ENCODE measurements at regions not wholly inside any gene's neighbourhood (a gene's known extent, or its start where the extent isn't known, plus 50 kb on each side); places are given as distances from the start of the nearest gene placed in this dataset.

DNA sequence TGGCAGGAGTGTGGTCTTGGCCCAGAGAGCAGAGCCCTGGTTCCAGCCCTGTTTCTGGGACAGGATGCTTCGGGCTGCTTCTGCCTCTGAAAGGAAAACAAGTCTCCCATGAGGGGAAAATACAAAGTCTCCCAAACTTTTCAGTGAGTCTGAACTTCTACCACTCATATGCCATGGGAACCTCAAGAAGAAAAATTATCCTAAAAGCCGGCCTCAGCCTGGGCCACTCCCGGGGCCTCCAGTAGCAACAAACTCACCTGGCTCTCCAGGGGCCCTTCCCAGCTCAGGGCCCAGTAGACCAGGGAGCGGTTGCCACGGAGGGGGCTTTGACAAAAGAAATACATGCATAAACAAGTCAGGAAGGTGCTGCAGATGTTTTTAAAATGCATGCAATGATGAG, 289.2 kb upstream of the HDAC4 start:
- H3K27me3 ChIP-seq: no peaks in the 10 kb centered on the region
- no peaks in the 10 kb centered on the region for H3K36me3 ChIP-seq
- peak in 1 of 3 donors; percentile 13 for DNase-seq

DNA sequence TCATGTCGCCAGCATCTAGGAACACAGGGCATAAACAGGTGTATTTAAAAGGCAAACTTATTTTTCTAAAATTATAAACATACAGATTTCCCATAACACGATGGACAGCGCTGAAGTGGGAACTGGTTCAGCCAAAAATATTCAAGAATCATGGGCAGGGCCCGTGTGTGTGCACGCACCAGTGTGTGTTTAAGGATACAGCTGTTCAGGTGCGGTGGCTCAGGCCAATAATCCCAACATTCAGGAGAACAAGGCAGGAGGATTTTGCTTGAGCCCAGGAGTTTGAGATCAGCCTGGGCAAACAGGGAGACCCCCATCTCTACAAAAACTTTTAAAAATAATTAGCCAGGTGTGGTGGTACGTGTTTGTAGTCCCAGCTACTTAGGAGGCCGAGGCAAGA, 288.6 kb upstream of the HDAC4 start:
- H3K4me1 ChIP-seq: no peaks in the 10 kb centered on the region
- H3K9me3 ChIP-seq: no peaks in the 10 kb centered on the region
- TF ChIP-seq, protein P1, sequence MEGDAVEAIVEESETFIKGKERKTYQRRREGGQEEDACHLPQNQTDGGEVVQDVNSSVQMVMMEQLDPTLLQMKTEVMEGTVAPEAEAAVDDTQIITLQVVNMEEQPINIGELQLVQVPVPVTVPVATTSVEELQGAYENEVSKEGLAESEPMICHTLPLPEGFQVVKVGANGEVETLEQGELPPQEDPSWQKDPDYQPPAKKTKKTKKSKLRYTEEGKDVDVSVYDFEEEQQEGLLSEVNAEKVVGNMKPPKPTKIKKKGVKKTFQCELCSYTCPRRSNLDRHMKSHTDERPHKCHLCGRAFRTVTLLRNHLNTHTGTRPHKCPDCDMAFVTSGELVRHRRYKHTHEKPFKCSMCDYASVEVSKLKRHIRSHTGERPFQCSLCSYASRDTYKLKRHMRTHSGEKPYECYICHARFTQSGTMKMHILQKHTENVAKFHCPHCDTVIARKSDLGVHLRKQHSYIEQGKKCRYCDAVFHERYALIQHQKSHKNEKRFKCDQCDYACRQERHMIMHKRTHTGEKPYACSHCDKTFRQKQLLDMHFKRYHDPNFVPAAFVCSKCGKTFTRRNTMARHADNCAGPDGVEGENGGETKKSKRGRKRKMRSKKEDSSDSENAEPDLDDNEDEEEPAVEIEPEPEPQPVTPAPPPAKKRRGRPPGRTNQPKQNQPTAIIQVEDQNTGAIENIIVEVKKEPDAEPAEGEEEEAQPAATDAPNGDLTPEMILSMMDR (IDR thresholded peaks at IDR 0.05): no peak
- TF ChIP-seq POLR2A (IDR thresholded peaks at IDR 0.05): no peak
- no peak overlapping the region for H3K4me3 ChIP-seq
- H3K36me3 ChIP-seq: no peaks in the 10 kb centered on the region
- no peak overlapping the region for H3K27ac ChIP-seq
- H3K27me3 ChIP-seq: no peaks in the 10 kb centered on the region
- DNase-seq: peak in 1 of 3 donors; percentile 8

More for the DNA sequence above, 289.2 kb upstream of the HDAC4 start:
- Histone ChIP-seq H3K4me3 (no peak overlapping the region), H3K27ac (no peak overlapping the region), H3K9me3 (no peaks in the 10 kb centered on the region), H3K4me1 (no peaks in the 10 kb centered on the region)
- TF ChIP-seq POLR2A (IDR thresholded peaks at IDR 0.05): no peak
- TF ChIP-seq, protein P1 (IDR thresholded peaks at IDR 0.05): no peak

DNA sequence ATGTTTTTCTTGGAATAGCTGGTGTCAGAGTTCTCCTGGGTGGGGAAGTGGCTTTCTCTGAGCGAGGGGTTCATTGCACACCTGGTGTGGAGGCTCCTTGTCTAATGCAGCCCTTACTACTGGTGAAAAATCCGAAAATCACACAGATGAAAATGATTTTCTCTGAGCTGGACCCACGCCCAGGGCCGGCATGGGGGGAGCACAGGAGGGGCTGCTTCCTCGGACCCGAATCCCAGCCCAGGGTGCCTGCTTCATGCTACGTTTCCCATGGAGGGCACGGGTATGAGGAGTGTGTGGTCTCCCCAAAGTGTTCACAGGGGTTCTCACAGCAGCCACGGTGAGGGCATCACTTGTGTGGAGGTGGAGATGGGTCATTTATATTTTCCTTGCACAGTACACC, 288.0 kb upstream of the HDAC4 start:
- peak in 1 of 3 donors; percentile 6 for DNase-seq
- no peaks in the 10 kb centered on the region for H3K4me1 ChIP-seq

DNA sequence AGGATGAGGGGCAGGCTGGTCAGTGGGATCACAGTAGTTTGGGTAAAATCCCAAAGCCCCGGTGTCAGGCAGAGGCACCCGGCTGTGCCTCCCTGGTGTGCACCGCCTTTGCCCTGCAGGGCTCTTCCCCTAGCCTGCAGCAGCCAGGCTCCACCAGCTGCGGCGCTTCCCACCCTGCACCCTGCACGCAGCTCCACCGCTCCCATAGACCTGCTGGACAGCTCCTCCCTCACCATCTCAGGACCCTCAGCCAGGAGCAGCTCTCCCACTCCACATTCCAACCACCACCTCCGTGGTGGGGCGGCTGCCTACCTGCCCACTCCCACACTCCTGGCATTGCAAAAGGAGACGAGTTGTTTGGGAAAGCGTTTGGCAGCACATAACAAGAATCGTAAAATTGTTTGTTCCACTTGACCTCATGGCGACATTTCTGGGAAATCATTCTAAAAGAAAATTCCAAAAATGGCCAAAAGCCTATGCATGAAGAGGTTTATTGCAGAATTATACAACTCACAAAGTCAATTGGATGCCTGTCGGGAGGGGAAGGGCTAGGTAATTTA, 287.4 kb upstream of the HDAC4 start:
- Histone ChIP-seq H3K4me3 (no peak overlapping the region), H3K9me3 (no peaks in the 10 kb centered on the region), H3K27me3 (no peaks in the 10 kb centered on the region), H3K4me1 (no peaks in the 10 kb centered on the region), H3K36me3 (no peaks in the 10 kb centered on the region), H3K27ac (no peak overlapping the region)
- TF ChIP-seq POLR2A (IDR thresholded peaks at IDR 0.05): no peak
- TF ChIP-seq, protein P1 (IDR thresholded peaks at IDR 0.05): no peak
- DNase-seq: peak in 2 of 3 donors; percentile 8 to 44

More for the DNA sequence above, 288.0 kb upstream of the HDAC4 start:
- H3K27me3 ChIP-seq: no peaks in the 10 kb centered on the region
- H3K4me3 ChIP-seq: no peak overlapping the region
- TF ChIP-seq, protein P1 (IDR thresholded peaks at IDR 0.05): no peak
- no peak overlapping the region for H3K27ac ChIP-seq
- no peaks in the 10 kb centered on the region for H3K36me3 ChIP-seq
- no peaks in the 10 kb centered on the region for H3K9me3 ChIP-seq

DNA sequence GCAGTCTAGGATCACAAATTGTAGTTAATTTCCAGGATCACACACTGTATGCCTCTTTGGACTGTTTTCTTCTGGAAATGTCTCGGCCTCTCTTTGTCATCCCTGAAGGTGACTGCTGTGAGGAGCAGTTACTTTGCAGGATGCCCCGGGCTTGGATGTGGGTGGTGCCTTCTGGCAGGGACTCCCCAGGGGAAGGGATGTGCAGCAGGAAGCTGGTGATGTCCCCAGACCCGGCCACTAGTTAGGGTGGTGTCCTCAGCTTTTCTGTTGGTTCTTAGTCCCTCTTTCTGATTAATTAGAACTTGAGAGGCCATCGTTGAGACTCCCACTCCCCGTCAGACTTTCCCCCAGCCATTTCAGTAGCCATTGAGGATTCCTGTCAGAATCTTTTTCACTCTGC, 286.6 kb upstream of the HDAC4 start:
- Histone ChIP-seq H3K36me3 (no peaks in the 10 kb centered on the region), H3K27ac (no peak overlapping the region), H3K4me3 (no peak overlapping the region), H3K27me3 (no peaks in the 10 kb centered on the region), H3K4me1 (no peaks in the 10 kb centered on the region), H3K9me3 (no peaks in the 10 kb centered on the region)
- TF ChIP-seq, protein P1 (IDR thresholded peaks at IDR 0.05): no peak
- no peak for TF ChIP-seq POLR2A (IDR thresholded peaks at IDR 0.05)
- DNase-seq: peak in 1 of 3 donors; percentile 12

DNA sequence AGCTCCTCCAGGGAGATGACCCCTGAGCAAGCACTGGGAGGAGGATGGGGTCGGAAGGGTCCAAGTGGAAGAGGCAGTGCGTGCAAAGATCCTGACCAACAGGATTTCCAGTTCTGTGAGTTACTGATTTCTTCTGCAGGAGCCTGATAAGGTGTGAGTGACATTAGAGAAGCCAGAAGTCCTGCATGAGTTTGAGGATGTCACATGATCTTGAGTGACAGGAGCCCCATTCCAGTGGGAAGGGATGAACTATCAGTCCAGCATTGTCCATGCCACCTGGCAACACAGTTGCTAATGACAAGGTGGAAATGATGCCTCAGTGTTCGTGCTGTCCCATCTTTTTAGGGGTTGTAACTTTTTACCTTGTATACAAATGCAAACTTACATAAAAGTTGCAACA, 285.1 kb upstream of the HDAC4 start:
- no peak overlapping the region for H3K4me3 ChIP-seq
- no peaks in the 10 kb centered on the region for H3K27me3 ChIP-seq
- no peak for DNase-seq
- H3K36me3 ChIP-seq: no peaks in the 10 kb centered on the region
- no peak overlapping the region for H3K27ac ChIP-seq
- TF ChIP-seq, protein P1 (IDR thresholded peaks at IDR 0.05): no peak
- TF ChIP-seq POLR2A (IDR thresholded peaks at IDR 0.05): no peak
- no peaks in the 10 kb centered on the region for H3K9me3 ChIP-seq
- no peaks in the 10 kb centered on the region for H3K4me1 ChIP-seq
